HG03460 (cell line): ENCODE measurements at regions not wholly inside any gene's neighbourhood (a gene's known extent, or its start where the extent isn't known, plus 50 kb on each side); places are given as distances from the start of the nearest gene placed in this dataset.
"Not testable (repeated sequence)": the region's sequence is repeated elsewhere in the genome, so short reads cannot be mapped to it uniquely, and the experiment has no call there.

Experiments
- ATAC-seq: cut with Tn5 transposase; IDR thresholded peaks from one replicate; pipeline ENCODE4 v1.9.1; 2021; ENCODE audit not compliant: unreplicated experiment

DNA sequence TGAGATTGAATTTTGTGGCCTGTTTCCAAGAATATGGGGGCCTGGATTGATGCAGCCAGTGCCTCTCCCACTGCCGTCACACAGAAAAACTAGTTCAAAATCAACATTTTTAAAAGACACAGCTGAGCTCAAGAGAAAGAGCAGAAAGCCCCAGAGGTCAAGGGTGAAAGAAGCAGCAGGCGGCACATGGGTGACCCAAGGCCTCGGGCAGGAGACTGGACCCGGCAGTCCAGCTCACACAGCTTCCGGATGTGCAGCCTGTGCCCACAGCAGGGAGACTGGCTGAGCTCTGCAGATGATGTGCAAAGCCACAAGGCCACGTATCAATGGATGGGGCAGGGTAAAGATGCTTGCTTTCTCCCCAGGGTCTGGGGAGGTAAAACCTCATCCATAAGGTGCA is 50.4 kb upstream of the RNF32 start:
- ATAC-seq = no peak

DNA sequence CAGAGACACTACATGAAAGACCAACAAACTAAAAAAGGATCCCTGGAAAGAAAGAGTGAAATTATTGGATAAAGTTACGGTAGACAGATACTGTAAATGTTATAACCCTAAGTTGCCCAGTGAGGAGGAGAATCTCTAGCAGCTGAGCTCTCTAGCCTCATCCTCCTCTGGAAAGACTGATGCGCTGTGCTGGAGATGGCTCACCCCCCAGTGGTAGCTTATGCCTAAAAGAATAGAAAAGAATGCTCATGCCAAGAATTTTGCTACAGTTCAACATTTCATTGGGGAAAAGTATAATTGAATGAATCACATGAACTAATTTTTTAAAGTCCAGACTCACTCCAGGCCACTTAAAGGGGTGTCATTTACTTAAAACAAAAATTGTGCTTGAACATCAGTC is 50.8 kb upstream of the RNF32 start:
- ATAC-seq = no peak

DNA sequence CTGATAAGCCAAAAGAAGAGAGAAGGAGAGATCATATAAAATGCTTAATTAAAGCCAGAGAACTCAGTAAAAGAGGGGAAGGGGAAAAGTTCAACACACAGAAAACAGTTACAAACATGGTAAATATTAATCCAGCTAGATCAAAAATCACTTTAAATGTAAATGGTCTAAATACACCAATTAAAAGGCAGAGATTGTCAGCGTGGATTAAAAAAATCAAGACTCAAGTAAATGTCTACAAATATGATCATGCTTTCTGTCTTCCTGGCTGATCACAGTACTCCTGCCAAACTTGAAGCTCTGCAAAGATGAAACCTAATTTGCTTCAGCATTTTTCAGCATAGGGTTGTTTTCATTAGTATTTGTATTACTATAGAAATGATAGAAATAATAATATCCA is 54.6 kb upstream of the RNF32 start:
- ATAC-seq = no peak

DNA sequence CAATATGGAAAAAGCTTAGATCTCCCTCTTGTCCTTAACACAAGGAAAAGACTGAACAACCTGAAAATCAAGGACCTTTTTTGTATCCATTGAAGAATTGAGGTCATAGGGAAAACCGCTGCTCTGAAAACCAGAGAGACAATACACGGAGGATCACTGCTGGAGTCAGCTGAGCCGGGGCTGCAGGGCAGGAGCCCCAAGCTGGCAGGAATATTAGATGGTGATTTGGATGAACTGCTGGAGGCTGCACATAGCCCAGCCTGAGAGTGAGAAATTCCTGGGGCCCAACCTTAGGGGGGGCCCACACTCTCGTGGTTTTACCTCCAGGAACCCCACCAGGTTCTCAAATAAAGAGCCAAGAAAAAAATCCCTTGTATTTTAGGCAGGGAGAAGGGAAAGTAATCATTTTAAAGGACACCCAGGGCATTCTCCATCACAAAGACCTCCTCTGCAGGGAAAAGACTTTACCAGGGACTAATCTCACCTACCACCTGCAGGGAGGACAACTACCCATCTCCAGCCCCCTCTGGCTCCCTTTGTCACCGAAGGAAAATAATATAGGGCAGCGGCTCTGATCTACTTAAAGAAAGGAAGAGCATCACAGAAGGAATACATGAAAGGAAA is 55.4 kb upstream of the RNF32 start:
- no peak for ATAC-seq

DNA sequence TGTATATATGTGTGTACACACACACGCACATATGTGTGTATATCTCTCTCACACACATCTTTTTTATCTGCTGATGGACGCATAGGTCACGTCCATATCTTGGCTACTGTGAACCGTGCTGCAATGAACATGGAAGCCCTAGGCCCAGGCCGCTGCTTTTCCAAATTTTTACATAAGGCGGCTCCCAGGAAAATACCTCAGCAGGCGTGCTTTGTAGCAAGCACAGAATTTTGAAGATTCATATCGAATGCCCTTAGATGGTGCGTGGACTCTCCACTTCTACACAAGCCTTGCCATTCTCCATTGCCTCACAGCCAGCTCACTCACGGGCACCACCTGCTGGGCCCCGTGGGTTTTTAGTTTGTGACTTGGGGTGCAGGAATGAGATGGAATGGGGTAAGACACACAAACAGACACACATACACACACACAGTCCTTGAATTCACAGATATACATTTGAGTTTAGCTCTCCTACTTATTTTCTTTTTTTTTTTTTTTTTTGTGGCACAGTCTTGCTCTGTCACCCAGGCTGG is 57.9 kb upstream of the RNF32 start:
- no peak for ATAC-seq

DNA sequence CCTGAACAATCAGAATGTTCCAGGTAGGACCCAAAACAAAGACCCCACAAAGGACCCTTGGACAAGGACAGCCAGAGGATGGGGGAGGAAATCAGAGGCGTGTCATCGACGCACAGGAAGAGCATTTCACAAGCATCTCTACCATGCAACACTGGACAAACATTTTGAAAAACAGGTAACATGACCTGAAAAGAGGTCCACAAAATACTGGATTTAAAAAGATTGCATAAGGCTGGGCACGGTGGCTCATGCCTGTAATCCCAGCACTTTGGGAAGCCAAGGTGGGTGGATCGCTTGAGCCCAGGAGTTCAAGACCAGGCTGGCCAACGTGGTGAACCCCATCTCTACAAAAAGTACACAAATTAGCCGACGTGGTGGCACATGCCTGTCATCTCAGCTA is 60.5 kb upstream of the RNF32 start:
- ATAC-seq = no peak

DNA sequence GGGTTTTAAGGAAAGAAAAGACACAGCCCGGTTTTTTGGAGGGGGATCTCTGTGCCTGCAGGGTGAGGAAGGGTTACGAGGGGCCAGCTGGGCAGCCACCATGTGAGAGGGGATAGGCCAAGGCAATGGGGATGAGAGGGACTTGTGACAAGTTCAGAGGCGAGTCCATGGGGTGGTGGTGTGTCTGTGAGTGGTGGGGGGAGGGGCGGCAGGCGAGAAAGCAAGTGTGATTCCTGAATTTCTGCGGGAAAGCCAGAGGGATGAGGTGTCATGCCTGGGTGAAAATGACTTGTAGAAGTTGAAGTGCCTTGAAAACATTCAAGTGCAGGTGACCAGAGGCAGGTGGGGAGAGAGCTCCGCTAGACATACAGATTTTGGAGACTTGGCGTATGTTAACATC is 61.0 kb upstream of the RNF32 start:
- no peak for ATAC-seq

DNA sequence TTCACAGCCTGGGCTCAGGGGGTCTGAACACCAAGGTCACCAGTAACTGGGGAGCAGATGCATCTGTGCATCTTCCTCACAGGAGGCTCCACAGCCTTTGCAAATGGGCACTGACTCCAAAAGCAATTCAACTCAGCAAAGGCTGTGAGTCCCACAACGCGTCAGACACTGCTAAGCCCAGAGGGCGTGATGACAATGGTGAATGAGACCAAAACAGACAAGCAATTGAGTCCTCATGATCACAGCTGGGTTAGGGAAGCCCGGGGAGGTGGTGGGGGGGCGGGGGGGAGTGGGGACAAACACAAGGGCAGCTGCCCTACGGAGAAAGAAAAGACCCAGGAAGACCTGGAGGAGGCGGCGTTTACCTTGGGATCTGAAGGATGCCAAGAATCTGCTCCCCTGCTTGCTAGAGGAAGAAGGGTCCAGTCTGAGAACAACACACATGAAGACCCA is 61.6 kb upstream of the RNF32 start:
- ATAC-seq = no peak

DNA sequence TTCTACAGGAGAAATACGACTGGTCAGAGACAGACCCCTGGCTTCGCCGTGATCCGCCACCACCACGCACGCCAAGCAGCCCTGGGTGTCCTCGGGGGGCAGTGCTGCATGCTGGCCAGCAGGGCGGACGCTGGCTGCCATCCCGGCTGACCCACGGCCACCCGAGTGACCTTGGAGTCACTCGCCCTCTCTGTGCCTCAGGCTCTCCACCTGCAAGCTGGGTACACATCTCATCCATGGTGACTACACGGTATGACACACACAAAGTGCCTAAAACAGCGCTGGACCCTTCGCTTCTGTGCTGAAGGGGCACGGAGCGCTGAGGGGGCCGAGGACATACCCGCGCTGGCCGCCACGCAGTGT is 62.0 kb upstream of the RNF32 start:
- no peak for ATAC-seq

DNA sequence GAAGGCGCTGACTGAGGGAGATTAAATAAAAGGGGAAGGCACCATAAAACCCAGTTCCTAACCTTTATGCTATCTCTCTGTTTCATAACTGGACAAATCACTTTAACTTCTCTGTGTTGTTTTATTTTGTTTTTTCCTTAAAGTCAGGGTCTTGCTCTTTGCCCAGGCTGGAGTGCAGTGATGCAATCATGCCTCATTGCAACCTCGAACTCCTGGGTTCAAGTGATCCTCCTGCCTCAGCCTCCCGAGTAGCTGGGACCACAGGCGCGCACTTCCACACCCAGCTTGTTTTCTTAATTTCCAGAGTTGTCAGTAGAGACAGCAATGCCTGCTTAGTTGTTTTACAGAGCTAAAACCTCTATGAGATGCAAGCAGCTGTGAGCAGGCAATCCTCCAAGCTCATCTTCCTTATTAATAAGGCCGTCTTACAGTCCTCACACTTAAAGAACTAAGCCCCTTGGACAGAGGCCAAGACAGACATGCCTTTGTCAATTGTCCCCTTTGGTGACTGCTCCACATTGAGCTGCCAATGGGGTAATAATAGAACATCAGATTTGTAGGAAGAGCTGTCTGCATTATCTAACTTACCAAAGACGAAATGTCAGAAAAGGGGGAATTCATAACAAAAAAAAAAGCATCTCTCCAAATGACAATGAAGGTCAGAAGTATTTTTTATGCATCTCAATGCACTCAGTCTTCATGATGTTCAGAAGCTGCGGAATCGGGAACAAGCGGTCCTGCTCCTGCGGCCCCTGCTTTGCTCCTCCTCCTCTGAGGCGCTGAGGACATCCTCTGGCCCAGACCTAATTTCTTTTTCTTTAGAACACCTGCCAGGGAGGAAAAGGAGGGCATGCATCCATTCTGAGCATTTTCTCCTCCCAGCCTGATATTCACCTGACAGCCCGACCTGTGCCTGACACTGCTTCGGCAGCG is 62.7 kb upstream of the RNF32 start:
- ATAC-seq = no peak

DNA sequence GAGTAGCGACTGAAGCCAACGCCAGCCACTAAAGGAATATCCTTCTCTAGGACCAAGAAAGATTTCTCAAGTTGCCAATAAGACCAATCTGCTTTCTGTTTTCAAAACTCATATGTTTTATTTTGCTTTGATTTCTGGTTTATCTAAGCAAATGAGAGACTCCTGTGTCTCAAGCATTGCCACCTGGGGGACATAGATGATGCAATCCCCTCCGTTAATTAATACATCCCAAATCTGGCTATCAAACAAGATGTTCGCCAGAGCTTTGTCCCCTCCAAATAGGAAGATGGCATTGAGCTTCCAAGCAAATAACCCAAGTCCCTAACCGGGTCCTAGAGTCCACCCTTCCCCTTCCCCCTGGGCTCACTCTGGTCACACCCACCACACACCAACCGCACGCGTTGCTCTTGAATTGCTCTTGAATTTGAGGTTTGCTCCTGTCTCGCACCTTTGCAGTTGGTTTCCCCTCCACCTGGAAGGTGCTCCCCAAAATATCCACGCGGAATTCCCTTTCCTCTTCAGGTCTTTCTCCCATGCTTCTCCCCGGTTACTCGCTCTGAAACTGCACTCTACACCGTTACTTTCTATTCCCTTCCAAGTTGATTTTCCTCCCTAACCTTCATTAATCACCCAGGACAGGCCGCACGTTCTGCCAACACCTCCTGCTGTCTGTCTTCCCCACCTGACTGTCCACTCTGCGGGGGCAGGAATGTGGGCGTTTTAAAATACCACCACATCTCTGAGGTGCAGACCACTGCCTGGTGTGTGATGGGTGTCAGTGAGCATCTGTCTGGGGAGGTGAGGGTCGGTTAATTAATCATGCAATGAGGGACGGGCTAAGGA is 64.1 kb upstream of the RNF32 start:
- ATAC-seq = no peak

DNA sequence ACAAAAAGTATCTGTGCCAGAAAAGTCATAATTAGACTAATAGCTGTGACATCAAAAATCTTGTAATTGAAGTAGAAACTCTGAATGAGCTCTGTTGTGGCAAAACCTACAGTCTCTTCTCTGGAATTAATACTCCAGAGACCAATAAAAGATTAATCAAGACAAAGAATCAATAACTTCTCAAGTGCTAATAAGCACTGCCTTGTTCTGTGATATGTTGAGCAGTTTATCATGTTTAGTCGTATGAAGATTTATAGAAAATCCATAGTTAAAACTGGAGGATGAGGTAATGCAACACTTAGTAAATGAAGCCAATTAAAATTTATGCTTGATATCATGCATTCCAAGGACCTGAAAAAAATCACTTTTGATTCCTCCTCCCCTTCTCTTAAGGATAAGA is 72.3 kb upstream of the RNF32 start:
- no peak for ATAC-seq

DNA sequence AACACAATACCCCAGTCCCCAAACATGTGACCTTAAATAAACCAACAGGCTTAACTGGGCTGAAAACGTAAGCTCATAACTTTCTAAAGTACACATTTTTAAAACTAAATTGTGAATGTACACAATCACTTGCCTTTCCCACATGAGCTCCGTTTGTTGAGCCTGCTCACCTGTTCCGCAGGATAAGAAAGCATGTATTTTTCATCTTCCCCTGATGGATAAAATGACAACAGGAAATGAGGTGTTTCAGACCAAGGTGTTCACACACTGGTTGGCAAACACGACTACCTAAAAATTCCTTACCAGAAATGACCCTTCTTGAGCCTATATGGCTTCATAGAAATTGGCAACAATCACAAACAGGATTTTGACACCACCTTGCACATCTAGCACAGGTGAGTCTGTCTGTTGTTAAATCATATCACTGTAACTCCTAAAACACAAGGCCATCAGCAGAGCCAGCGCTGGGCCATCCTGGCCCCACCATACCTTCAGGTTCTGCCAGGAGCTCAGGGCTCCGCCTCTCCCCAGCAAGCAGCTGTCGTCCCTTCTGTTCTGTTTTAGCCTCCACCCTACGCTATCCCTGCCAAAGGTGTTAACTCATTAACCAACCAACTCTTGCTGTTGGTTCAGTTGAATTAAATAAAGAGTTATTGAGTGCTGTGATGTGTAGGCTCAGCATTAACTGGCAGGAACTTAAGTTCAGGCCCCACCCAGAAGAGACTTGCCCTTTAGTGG is 73.6 kb upstream of the RNF32 start:
- no peak for ATAC-seq

DNA sequence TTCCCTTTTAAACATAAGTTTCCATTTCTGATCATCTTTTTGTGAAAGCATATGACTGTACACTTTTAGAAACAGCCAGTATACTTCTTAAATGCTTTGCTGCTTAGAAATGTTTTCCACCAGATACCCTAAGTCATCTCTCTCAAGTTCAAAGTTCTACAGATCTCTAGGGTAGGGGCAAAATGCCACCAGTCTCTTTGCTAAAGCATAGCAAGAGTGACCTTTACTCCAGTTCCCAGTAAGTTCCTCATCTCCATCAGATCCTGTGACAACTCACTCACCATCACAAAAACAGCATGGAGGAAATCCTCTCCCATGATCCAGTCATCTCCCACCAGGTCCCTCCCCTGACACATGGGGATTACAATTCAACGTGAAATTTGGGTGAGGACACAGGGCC is 75.6 kb upstream of the RNF32 start:
- not testable (repeated sequence) for ATAC-seq

DNA sequence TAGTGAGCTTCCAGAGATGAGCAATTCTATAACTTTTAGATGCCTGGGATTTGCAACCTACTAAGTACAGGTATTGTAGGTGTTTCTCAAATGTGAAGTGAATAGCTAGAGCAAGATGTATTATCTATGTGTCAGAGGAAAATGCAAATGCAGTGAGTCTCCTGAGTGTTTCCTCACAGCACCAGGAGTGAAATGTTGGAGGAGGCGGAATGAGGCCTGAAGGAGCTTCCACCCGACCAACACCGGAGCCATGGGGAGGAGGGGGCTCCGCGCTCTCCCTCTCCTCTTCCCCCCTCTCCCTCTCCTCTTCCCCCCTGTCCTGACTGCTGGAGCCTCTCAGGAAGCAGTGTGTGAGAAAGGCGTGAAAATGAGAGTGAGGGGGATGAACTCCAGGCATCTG is 79.9 kb upstream of the RNF32 start:
- no peak for ATAC-seq

DNA sequence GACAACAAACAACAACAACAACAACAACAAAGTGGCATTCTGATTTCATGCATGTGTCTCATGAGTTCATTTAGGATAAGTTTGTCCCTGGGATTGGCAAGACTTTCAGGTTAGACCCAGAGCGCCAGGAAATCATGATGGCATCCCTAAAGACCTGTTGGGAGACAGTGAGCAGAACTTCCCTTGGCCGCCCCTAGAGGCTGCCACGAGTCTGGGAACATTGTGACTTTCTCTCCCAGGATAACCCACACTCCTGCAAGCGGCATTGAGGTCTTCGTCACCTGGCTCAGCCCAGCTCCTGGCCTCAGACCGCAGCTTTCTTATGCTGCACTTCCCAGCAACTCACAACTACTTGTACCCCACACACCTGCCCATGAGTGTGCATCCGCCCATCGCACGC is 80.5 kb upstream of the RNF32 start:
- ATAC-seq = no peak

DNA sequence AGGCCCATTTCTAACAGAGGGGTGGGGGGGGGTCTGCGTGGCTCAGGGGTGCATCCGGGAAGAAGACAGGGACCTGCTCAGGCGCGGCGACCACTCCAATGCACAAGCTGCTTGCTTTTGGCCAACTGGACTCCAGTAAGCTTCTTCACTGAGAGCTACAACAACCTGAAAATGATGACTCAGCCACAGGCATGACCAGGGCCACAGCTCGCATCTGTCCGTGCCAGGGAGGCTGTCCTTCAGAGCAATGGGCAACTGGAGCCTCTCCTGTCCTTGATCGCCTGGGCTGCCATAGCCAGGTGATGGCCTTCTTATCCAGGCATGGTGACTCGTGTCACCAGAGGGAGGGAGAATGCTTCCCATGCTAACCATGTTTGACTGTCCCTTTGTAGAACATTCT is 81.6 kb upstream of the RNF32 start:
- no peak for ATAC-seq

DNA sequence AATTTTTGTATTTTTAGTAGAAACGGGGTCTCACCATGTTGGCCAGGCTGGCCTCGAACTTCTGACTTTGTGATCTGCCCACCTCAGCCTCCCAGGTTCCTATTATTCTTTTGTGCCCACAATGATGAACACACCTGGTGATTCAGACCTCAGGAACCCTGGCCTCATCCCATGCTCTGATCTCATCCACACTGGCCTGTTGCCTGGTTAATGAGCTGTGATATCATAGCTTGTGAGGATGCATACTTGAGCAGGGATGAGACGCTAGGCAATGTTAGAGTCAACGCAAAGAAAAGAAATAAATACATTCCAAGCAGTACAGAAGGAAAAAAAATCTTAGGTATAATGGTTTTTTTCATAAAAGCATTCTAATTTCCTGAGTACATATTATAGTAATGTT is 82.4 kb upstream of the RNF32 start:
- no peak for ATAC-seq

DNA sequence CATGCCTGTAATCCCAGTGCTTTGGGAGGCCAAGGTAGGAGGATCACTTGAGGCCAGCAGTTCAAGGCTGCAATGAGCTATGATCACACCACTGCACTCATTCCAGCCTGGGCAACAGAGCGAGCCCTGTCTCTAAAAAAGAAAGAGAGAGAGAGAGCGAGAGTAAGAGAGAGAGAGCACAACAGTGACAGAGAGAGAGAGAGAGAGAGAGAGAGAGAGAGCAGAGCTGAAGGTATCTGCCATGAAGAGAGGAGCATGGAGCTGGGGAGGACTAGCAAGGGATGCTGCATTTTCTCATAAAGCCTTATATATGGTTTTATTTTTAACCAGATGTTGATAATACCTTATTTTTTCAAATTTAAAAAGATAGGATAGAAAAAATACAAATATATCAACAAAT is 84.5 kb upstream of the RNF32 start:
- ATAC-seq = no peak

DNA sequence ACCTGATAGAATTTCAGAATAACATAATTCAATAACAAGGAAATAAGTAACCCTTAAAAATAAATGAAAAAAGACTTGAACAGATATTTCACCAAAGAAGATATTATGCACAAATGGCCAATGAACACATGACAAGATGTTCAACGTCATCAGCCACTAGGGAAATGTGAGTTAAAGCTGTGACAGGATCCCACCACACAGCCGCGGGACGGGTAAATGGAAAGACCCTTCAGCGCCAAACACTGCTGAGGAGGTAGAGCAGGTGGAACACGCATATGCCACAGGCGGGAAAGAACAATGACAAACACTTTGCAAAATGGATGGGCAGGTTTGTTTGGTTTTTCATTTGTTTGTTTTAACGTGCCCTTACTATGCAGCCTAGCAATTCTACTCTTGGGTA is 86.1 kb upstream of the RNF32 start:
- no peak for ATAC-seq

DNA sequence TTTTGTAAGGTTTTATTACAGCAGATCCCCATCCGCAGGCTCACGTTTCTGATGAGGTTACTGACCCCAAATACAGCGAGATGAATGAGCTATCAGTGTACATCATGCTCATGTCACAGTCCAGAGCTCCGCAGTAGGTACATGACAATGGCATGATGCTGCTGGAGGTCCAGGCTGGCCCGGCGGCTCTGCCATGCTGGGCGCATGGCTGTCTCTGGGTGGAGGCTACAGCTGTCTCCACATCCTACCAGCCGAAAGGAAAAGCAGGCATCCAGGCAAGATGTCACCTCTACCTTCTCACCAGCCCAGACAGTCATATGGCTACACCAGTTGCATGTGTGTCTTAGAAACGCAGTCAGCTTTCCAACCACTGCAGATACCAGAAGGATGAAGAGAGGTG is 90.9 kb upstream of the RNF32 start:
- ATAC-seq = no peak
